BJ (cell line): ENCODE measurements at regions not wholly inside any gene's neighbourhood (a gene's known extent, or its start where the extent isn't known, plus 50 kb on each side); places are given as distances from the start of the nearest gene placed in this dataset.
"Not testable (repeated sequence)": the region's sequence is repeated elsewhere in the genome, so short reads cannot be mapped to it uniquely, and the experiment has no call there.

Experiments
- CTCF ChIA-PET: fragments of 350-600 bp; formaldehyde crosslinking; extraction: SDS; loops from one replicate; lab custom pipeline; 2021; ENCODE audit warnings: antibody characterized with exemption, inconsistent platforms; lab: Yijun Ruan, JAX
- POLR2A ChIA-PET: fragments of 300-600 bp; sonication (Branson Sonifier 250); formaldehyde crosslinking; extraction: SDS; loops from one replicate; lab custom pipeline; 2021; ENCODE audit warnings: antibody characterized with exemption; lab: Charles Lee
- DNase-seq: peaks from one replicate; pipeline ENCODE4 v3.0.0-alpha.2; 2011; ENCODE audit warnings: low read depth
- H3K27me3 ChIP-seq: 2 replicates; pipeline ENCODE4 v1.6.0; 2011; ENCODE audit warnings: low read length; ENCODE audit not compliant: control insufficient read depth, insufficient read depth
- H3K36me3 ChIP-seq: 2 replicates; pipeline ENCODE4 v1.5.1; 2011; ENCODE audit warnings: low read length; ENCODE audit not compliant: control insufficient read depth, insufficient read depth
- H3K4me3 ChIP-seq: 2 replicates; pipeline ENCODE4 v1.5.1; 2011; ENCODE audit warnings: low read depth, mild to moderate bottlenecking, control low read depth, low read length
- CTCF ChIP-seq: IDR thresholded peaks from 2 replicates; pipeline ENCODE4 v1.5.1; 2011; ENCODE audit warnings: low read depth, mild to moderate bottlenecking, control low read depth, inconsistent platforms, low read length, moderate library complexity; ENCODE audit not compliant: insufficient read depth

DNA sequence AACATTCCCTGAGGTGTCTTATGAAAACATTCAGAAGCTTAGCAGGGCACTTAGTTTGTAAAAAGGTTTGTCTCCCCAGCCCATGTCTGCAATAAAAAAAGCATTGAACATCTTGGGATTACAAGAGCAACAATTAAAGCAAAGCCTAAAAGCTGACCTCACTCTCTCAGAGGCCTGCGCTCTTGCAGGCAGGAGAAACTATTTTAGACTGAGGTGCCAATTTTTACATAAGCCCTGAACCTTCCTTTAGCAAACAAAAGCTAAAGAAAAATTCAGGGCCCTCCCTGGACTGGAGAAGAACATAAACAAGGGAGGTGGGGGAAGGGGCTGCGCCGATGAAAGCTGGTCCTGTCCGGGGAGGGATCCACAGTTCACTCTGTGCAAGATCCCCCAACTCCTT is 312.7 kb upstream of the RNF32 start:
- DNase-seq, result no peak
- no peak for TF ChIP-seq CTCF
- POLR2A ChIA-PET, result no interaction called here
- Histone ChIP-seq H3K4me3 (no peak overlapping the region), H3K36me3 (no peaks in the 10 kb centered on the region), H3K27me3 (no peaks in the 10 kb centered on the region)
- CTCF ChIA-PET, result no interaction called here

GRCh38 chr7:156327474-156327873 is 313.1 kb upstream of the RNF32 start:
- H3K4me3 ChIP-seq, result no peak overlapping the region
- no peaks in the 10 kb centered on the region for H3K27me3 ChIP-seq
- TF ChIP-seq CTCF, result no peak
- ChIA-PET POLR2A (no interaction called here), CTCF (no interaction called here)
- no peak for DNase-seq
- no peaks in the 10 kb centered on the region for H3K36me3 ChIP-seq

GRCh38 chr7:156324201-156324600 is 316.4 kb upstream of the RNF32 start:
- no peaks in the 10 kb centered on the region for H3K36me3 ChIP-seq
- POLR2A ChIA-PET, result no interaction called here
- no peak overlapping the region for H3K4me3 ChIP-seq
- no peaks in the 10 kb centered on the region for H3K27me3 ChIP-seq
- DNase-seq, result no peak
- CTCF ChIA-PET, result no interaction called here
- no peak for TF ChIP-seq CTCF

DNA sequence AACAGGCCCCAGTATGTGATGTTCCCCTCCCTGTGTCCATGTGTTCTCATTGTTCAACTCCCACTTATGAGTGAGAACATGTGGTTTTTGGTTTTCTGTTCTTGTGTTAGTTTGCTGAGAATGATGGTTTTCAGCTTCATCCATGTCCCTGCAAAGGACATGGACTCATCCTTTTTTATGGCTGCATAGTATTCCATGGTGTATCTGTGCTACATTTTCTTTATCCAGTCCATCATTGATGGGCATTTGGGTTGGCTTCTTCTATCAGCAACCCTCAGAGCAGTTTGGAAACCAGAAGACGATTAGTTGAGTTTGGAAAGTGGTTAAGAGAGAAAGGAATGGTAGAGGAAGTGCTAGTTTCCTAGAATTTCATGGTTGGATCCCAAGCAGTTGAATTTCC is 319.1 kb upstream of the RNF32 start:
- DNase-seq, H3K27me3 ChIP-seq, H3K36me3 ChIP-seq, POLR2A ChIA-PET, H3K4me3 ChIP-seq, CTCF ChIA-PET: not testable (repeated sequence)

DNA sequence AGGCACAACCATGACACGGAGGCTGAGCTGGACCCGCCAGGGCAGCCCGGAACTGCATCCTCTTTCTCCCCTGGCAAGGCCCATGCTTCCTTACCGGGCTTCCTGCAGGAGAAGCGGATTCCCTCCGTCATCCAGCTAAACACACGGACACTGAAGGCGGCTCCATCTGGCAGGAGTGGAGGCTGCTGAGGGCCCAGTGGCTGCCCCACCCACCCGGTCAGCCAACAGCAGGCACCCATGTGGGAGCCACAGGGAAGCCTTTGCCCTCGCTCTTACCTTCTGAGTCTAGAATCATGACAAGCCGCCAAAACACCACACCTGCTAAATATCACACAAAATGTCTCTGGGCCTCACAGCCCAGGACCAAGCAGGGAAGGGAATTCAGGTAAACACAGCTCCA is 321.6 kb upstream of the RNF32 start:
- no peak for TF ChIP-seq CTCF
- CTCF ChIA-PET, result no interaction called here
- Histone ChIP-seq H3K36me3 (no peaks in the 10 kb centered on the region), H3K4me3 (no peak overlapping the region), H3K27me3 (no peaks in the 10 kb centered on the region)
- DNase-seq, result no peak
- POLR2A ChIA-PET, result no interaction called here

DNA sequence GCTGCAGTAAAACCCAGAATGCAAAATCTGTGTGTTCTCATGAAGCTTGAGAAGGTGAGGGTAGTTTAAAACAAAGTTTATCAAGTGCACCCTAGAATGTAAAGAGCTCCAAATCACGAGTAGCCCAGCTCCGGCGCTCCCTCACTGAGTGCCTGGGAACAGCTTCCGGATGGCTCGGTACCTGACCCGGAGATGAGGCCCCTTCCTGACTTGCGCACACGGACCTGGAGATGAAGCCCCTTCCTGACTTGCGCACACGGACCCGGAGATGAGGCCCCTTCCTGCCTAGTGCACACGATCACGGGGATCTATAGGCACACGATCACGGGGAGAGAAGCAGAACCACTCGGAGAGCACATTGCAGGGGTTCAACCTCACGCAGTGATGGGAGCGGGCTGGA is 322.1 kb upstream of the RNF32 start:
- POLR2A ChIA-PET, result no interaction called here

More for the DNA sequence above, 322.1 kb upstream of the RNF32 start:
- CTCF ChIA-PET, result no interaction called here
- no peak for DNase-seq
- Histone ChIP-seq H3K27me3 (no peaks in the 10 kb centered on the region), H3K36me3 (no peaks in the 10 kb centered on the region), H3K4me3 (no peak overlapping the region)
- no peak for TF ChIP-seq CTCF
